ENCODE measurements at regions not wholly inside any gene's neighbourhood (a gene's known extent, or its start where the extent isn't known, plus 50 kb on each side); places are given as distances from the start of the nearest gene placed in this dataset.
"Not testable (repeated sequence)": the region's sequence is repeated elsewhere in the genome, so short reads cannot be mapped to it uniquely, and the experiment has no call there.

- no peak for DNase-seq (ENCODE audit: low read depth in 3 of 3, low spot score in 2 of 3)
These were observed 50.5 kb upstream of the CD99 start for GRCh38 chrX:2640436-2641150.

- no peak for DNase-seq (ENCODE audit: low read depth in 3 of 3, low spot score in 2 of 3)
These were observed 52.8 kb upstream of the CD99 start for GRCh38 chrX:2638279-2638678.

GRCh38 chrX:2635342-2635741 is 55.8 kb upstream of the CD99 start:
- no peak for DNase-seq (ENCODE audit: low read depth in 3 of 3, low spot score in 2 of 3)

GRCh38 chrX:2632533-2633504 is 58.3 kb upstream of the CD99 start:
- no peak for DNase-seq (ENCODE audit: low read depth in 3 of 3, low spot score in 2 of 3)

- no peak for DNase-seq (ENCODE audit: low read depth in 3 of 3, low spot score in 2 of 3)
These were observed 59.2 kb upstream of the CD99 start for GRCh38 chrX:2631743-2632532.

GRCh38 chrX:2630935-2631742 is 60.0 kb upstream of the CD99 start:
- not testable (repeated sequence) for DNase-seq (ENCODE audit: low read depth in 3 of 3, low spot score in 2 of 3)

- not testable (repeated sequence) for DNase-seq (ENCODE audit: low read depth in 3 of 3, low spot score in 2 of 3)
These were observed 60.8 kb upstream of the CD99 start for GRCh38 chrX:2630008-2630934.

GRCh38 chrX:2629316-2630007 is 61.6 kb upstream of the CD99 start:
- DNase-seq (ENCODE audit: low read depth in 3 of 3, low spot score in 2 of 3), result no peak

- DNase-seq (ENCODE audit: low read depth in 3 of 3, low spot score in 2 of 3), result no peak
These were observed 62.3 kb upstream of the CD99 start for GRCh38 chrX:2628751-2629315.

GRCh38 chrX:2627272-2627867 is 63.7 kb upstream of the CD99 start:
- no peak for DNase-seq (ENCODE audit: low read depth in 3 of 3, low spot score in 2 of 3)

GRCh38 chrX:2626750-2627149 is 64.3 kb upstream of the CD99 start:
- DNase-seq (ENCODE audit: low read depth in 3 of 3, low spot score in 2 of 3), result no peak

- DNase-seq (ENCODE audit: low read depth in 3 of 3, low spot score in 2 of 3), result no peak
These were observed 70.5 kb upstream of the CD99 start for GRCh38 chrX:2620576-2620975.

- DNase-seq (ENCODE audit: low read depth in 3 of 3, low spot score in 2 of 3), result no peak
These were observed 72.6 kb upstream of the CD99 start for GRCh38 chrX:2618516-2618915.

GRCh38 chrX:2614911-2615310 is 76.2 kb upstream of the CD99 start:
- no peak for DNase-seq (ENCODE audit: low read depth in 3 of 3, low spot score in 2 of 3)

GRCh38 chrX:2610246-2611170 is 80.6 kb upstream of the CD99 start:
- DNase-seq (ENCODE audit: low read depth in 3 of 3, low spot score in 2 of 3), result no peak

GRCh38 chrX:2609431-2610238 is 81.5 kb upstream of the CD99 start:
- DNase-seq (ENCODE audit: low read depth in 3 of 3, low spot score in 2 of 3), result no peak
